Suppressor macrophage (primary cell): ENCODE measurements at regions not wholly inside any gene's neighbourhood (a gene's known extent, or its start where the extent isn't known, plus 50 kb on each side); places are given as distances from the start of the nearest gene placed in this dataset.
A peak's percentile ranks its signal among the peaks of the same experiment; 100 is the strongest.

Source experiments
- DNase-seq, 4 experiments: peaks; one replicate each; pipeline ENCODE4 v3.0.0-alpha.2; 2020 to 2022

GRCh38 chr3:117264204-117264994, 554.8 kb downstream of the TUSC7 start:
- DNase-seq: no peak

- peak in 2 of 4 experiments; percentile 30 to 44 for DNase-seq
These were observed 557.2 kb downstream of the TUSC7 start for GRCh38 chr3:117266806-117267205.

- no peak for DNase-seq
These were observed 558.7 kb downstream of the TUSC7 start for GRCh38 chr3:117268318-117268717.

GRCh38 chr3:117272274-117272673, 562.7 kb downstream of the TUSC7 start:
- DNase-seq: no peak

GRCh38 chr3:117272876-117273523, 563.4 kb downstream of the TUSC7 start:
- DNase-seq: no peak

- no peak for DNase-seq
These were observed 568.2 kb downstream of the TUSC7 start for GRCh38 chr3:117277816-117278215.

GRCh38 chr3:117278424-117279190, 569.0 kb downstream of the TUSC7 start:
- DNase-seq: no peak

- DNase-seq: no peak
These were observed 571.8 kb downstream of the TUSC7 start for GRCh38 chr3:117281371-117281770.

- no peak for DNase-seq
These were observed 573.0 kb downstream of the TUSC7 start for GRCh38 chr3:117282566-117282965.

GRCh38 chr3:117285737-117286136, 576.2 kb downstream of the TUSC7 start:
- DNase-seq: no peak

- no peak for DNase-seq
These were observed 576.9 kb downstream of the TUSC7 start for GRCh38 chr3:117286488-117286887.

- no peak for DNase-seq
These were observed 578.0 kb downstream of the TUSC7 start for GRCh38 chr3:117287602-117288001.

GRCh38 chr3:117291476-117291875, 581.9 kb downstream of the TUSC7 start:
- no peak for DNase-seq

- no peak for DNase-seq
These were observed 587.5 kb downstream of the TUSC7 start for GRCh38 chr3:117297065-117297464.

GRCh38 chr3:117297541-117297940, 588.0 kb downstream of the TUSC7 start:
- no peak for DNase-seq

GRCh38 chr3:117298273-117298672, 588.7 kb downstream of the TUSC7 start:
- no peak for DNase-seq

- DNase-seq: no peak
These were observed 592.8 kb downstream of the TUSC7 start for GRCh38 chr3:117302428-117302827.

GRCh38 chr3:117303443-117303842, 593.9 kb downstream of the TUSC7 start:
- DNase-seq: peak in 1 of 4 experiments; percentile 1

- DNase-seq: no peak
These were observed 595.1 kb downstream of the TUSC7 start for GRCh38 chr3:117304681-117305080.

- no peak for DNase-seq
These were observed 596.1 kb downstream of the TUSC7 start for GRCh38 chr3:117305681-117306080.

GRCh38 chr3:117306299-117306698, 596.7 kb downstream of the TUSC7 start:
- DNase-seq: no peak

GRCh38 chr3:117308353-117308752, 598.8 kb downstream of the TUSC7 start:
- DNase-seq: no peak

- DNase-seq: no peak
These were observed 599.2 kb downstream of the TUSC7 start for GRCh38 chr3:117308756-117309155.
